ENCODE measurements at regions not wholly inside any gene's neighbourhood (a gene's known extent, or its start where the extent isn't known, plus 50 kb on each side); places are given as distances from the start of the nearest gene placed in this dataset.

DNA sequence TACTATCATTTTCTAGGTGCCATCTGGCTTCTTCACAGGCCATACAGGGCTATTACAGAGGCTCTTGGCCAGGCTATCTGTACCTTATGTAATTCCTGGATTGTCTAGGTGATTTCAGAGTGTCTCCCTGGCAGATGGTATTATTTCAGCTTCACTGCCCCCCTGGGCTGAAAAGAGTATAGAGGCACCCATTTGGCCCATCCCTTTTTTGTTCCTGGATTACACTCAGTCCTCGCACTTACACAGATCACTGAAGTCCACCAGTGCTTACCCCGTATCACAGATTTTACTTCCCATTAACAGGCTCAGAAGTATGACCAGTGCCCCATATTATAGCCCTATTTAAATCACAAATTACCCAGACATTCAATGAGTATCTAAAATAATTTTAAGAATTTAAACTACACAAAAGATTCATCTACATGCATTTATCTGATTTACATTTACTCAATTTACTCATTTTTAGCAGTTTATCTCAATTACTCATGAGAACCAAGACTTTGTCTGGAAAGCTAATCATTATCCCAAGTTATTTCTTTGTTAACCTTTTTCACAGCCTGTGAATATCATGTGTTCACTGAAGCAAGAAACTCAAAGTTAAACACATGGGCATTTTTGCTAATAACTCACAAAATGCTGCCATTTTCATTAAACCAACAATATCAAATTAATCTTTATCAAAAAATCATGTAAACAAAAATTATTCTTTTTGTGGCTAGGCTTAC is 121.0 kb downstream of the PCDH20 start:
- no peak overlapping the region for H3K4ac ChIP-seq (replicated peaks; ENCODE audit: insufficient read length, low read depth, low read length)
- H3K4me1 ChIP-seq (replicated peaks in 1 of 4; ENCODE audit: control insufficient read depth in 3 of 4, insufficient read depth in 4 of 4, low read length in 3 of 4) = no peaks in the 10 kb centered on the region
- no peak overlapping the region for H2BK120ac ChIP-seq (replicated peaks; ENCODE audit: low read depth, low read length)
- H3K79me1 ChIP-seq (ENCODE audit: low read depth, low read length) = no peaks in the 10 kb centered on the region
- H3K14ac ChIP-seq (ENCODE audit: insufficient read length) = no peak overlapping the region
- ChIA-PET POLR2A (ENCODE audit: partially characterized antibody) (no interaction called here), CTCF (ENCODE audit: partially characterized antibody) (interaction anchor here (0.9 to 1.2 kb wide), 3 partner anchors 8 to 117 kb away, joined by 3 to 4 read pairs (median 3); no protein-coding TSS in a partner anchor)
- H4K20me1 ChIP-seq (replicated peaks in 1 of 2; ENCODE audit: control insufficient read depth in 1 of 2, insufficient read depth in 2 of 2, low read length in 2 of 2) = no peaks in the 10 kb centered on the region
- 0 out of 4 replicates have a peak, but pooled peaks cover 0 to 2% of the 10 kb centered on the region in 2 experiments for H3K9me3 ChIP-seq (ENCODE audit: insufficient read depth in 2 of 2, low read depth in 1 of 2, low read length in 1 of 2)
- no peak overlapping the region for H2BK20ac ChIP-seq (ENCODE audit: low read length)
- no peak overlapping the region for H3K56ac ChIP-seq (replicated peaks; ENCODE audit: insufficient read length, low read depth, low read length)
- H3K4me2 ChIP-seq (ENCODE audit: insufficient read depth in 1 of 2, low read depth in 2 of 2, low read length in 2 of 2) = no peak overlapping the region
- H3K27ac ChIP-seq (ENCODE audit: low read depth, low read length) = no peak overlapping the region
- H3K27me3 ChIP-seq (replicated peaks in 1 of 4; ENCODE audit: control insufficient read depth in 3 of 4, extremely low read depth in 1 of 4, insufficient read depth in 3 of 4, low read length in 3 of 4) = no peaks in the 10 kb centered on the region
- FAIRE-seq (no peak), DNase-seq (ENCODE audit: low read depth in 1 of 2, low spot score in 2 of 2) (no peak)
- no peaks in the 10 kb centered on the region for H3K23me2 ChIP-seq (ENCODE audit: low read depth, low read length)
- H2AFZ ChIP-seq (ENCODE audit: low read length) = no peak overlapping the region
- H4K8ac ChIP-seq (ENCODE audit: extremely low read depth, insufficient read depth, low read length) = no peak overlapping the region
- no peak for TF ChIP-seq TAF7 (optimal IDR thresholded peaks at IDR 0.05; ENCODE audit: borderline replicate concordance, low read depth, low read length)
- no peak overlapping the region for H3K9ac ChIP-seq (replicated peaks in 1 of 4; ENCODE audit: extremely low read depth in 1 of 4, low read depth in 3 of 4, low read length in 3 of 4)
- H4K5ac ChIP-seq (ENCODE audit: insufficient read length, low read depth, low read length) = no peak overlapping the region
- H3K4me3 ChIP-seq (ENCODE audit: extremely low read depth in 1 of 4, insufficient read depth in 2 of 4, low read depth in 3 of 4, low read length in 4 of 4) = no peak overlapping the region
- H2BK5ac ChIP-seq (ENCODE audit: low read depth, low read length) = no peak overlapping the region
- no peaks in the 10 kb centered on the region for H3K79me2 ChIP-seq (ENCODE audit: control insufficient read depth in 1 of 2, insufficient read depth in 2 of 2, low read length in 2 of 2)
- H3K18ac ChIP-seq (ENCODE audit: extremely low read depth, low read length) = no peak overlapping the region
- H2BK15ac ChIP-seq (ENCODE audit: low read length) = no peak overlapping the region
- no peak overlapping the region for H2BK12ac ChIP-seq (ENCODE audit: low read depth, low read length)
- H4K91ac ChIP-seq (replicated peaks; ENCODE audit: insufficient read length, low read length) = no peak overlapping the region
- no peak overlapping the region for H2AK5ac ChIP-seq (ENCODE audit: low read depth, low read length)
- no peaks in the 10 kb centered on the region for H3K36me3 ChIP-seq (ENCODE audit: control insufficient read depth in 2 of 4, insufficient read depth in 4 of 4, low read length in 3 of 4)
- H3K23ac ChIP-seq (ENCODE audit: insufficient read length) = no peak overlapping the region
- WGBS, 2 experiments (ENCODE audit: extremely low coverage in 1 of 2, insufficient coverage in 1 of 2, insufficient read length in 1 of 2, insufficient replicate concordance in 2 of 2, low coverage in 1 of 2, low lambda C conversion rate in 2 of 2, missing lambda C conversion rate in 1 of 2) = 89% methylated on average over 2 of the region's 2 CpGs; no CpG with 5 or more reads in 1 of the 2 experiments
